GM23338 (cell line): ENCODE measurements at regions not wholly inside any gene's neighbourhood (a gene's known extent, or its start where the extent isn't known, plus 50 kb on each side); places are given as distances from the start of the nearest gene placed in this dataset.

ENCODE experiments used
- ATAC-seq: fragments of 200-7000 bp; cut with Tn5 transposase; 3 replicates; pipeline ENCODE4 v1.9.1; 2020
- DNase-seq: peaks from one replicate; pipeline ENCODE4 v3.0.0-alpha.2; 2015; ENCODE audit warnings: low spot score
- H2AFZ ChIP-seq: fragments of 200-600 bp; sonication (generic); 2 replicates; pipeline ENCODE4 v1.8.0; 2016; ENCODE audit warnings: antibody characterized with exemption, mild to moderate bottlenecking, moderate library complexity
- H3F3A ChIP-seq: fragments of 200-600 bp; sonication (generic); replicated peaks from 2 replicates; pipeline ENCODE4 v1.8.0; 2017; ENCODE audit warnings: antibody characterized with exemption, mixed run types, low read depth
- H3K27ac ChIP-seq: fragments of 200-600 bp; sonication (generic); 2 replicates; pipeline ENCODE4 v1.6.1; 2016; ENCODE audit warnings: low read depth
- H3K27me3 ChIP-seq: fragments of 200-600 bp; sonication (generic); 2 replicates; pipeline ENCODE4 v1.8.0; 2016; ENCODE audit warnings: mild to moderate bottlenecking, mixed run types, moderate library complexity; ENCODE audit not compliant: insufficient read depth
- H3K36me3 ChIP-seq: fragments of 200-600 bp; sonication (generic); 2 replicates; pipeline ENCODE4 v1.8.0; 2016; ENCODE audit warnings: mild to moderate bottlenecking; ENCODE audit not compliant: insufficient read depth
- H3K4me1 ChIP-seq: fragments of 200-600 bp; sonication (generic); 2 replicates; pipeline ENCODE4 v1.8.0; 2016; ENCODE audit warnings: mild to moderate bottlenecking, moderate library complexity; ENCODE audit not compliant: insufficient read depth
- H3K4me2 ChIP-seq: fragments of 200-600 bp; sonication (generic); 2 replicates; pipeline ENCODE4 v1.7.1; 2017; ENCODE audit warnings: mixed run types
- H3K4me3 ChIP-seq: fragments of 200-600 bp; sonication (generic); 2 replicates; pipeline ENCODE4 v1.6.1; 2016; ENCODE audit warnings: mixed run types
- H3K79me2 ChIP-seq: fragments of 200-600 bp; sonication (generic); replicated peaks from 2 replicates; pipeline ENCODE4 v1.8.0; 2017; ENCODE audit warnings: mild to moderate bottlenecking; ENCODE audit not compliant: insufficient read depth
- H3K9me2 ChIP-seq: fragments of 200-600 bp; sonication (generic); 2 replicates; pipeline ENCODE4 v1.8.0; 2017; ENCODE audit not compliant: insufficient read depth
- H4K20me1 ChIP-seq: fragments of 200-600 bp; sonication (generic); replicated peaks from 2 replicates; pipeline ENCODE4 v1.8.0; 2017; ENCODE audit warnings: mild to moderate bottlenecking; ENCODE audit not compliant: insufficient read depth
- H3K27ac Mint-ChIP-seq: 2 replicates; pipeline ENCODE4 v1.8.0; 2020; ENCODE audit warnings: inconsistent platforms, mild to moderate bottlenecking, moderate library complexity, mixed read lengths
- H3K27me3 Mint-ChIP-seq: 3 replicates; pipeline ENCODE4 v1.8.0; 2022; ENCODE audit warnings: low read depth, mild to moderate bottlenecking, moderate library complexity, mixed read lengths, inconsistent platforms; ENCODE audit not compliant: insufficient read depth, poor library complexity
- H3K36me3 Mint-ChIP-seq: 3 replicates; pipeline ENCODE4 v1.8.0; 2021; ENCODE audit warnings: low read depth, mild to moderate bottlenecking, inconsistent platforms, moderate library complexity, mixed read lengths
- H3K4me1 Mint-ChIP-seq: 3 replicates; pipeline ENCODE4 v1.8.0; 2020; ENCODE audit warnings: mild to moderate bottlenecking, inconsistent platforms, mixed read lengths
- H3K4me3 Mint-ChIP-seq: 3 replicates; pipeline ENCODE4 v1.8.0; 2021; ENCODE audit warnings: moderate library complexity, mild to moderate bottlenecking, inconsistent platforms, mixed read lengths
- H3K9me3 Mint-ChIP-seq: 3 replicates; pipeline ENCODE4 v1.8.0; 2020; ENCODE audit warnings: moderate library complexity, mild to moderate bottlenecking, inconsistent platforms, mixed read lengths
- NANOG ChIP-seq: IDR thresholded peaks from 2 replicates; pipeline ENCODE4 v1.6.1; 2016; ENCODE audit warnings: antibody characterized with exemption, borderline replicate concordance
- POLR2AphosphoS5 ChIP-seq: IDR thresholded peaks from 2 replicates; pipeline ENCODE4 v1.6.1; 2016; ENCODE audit warnings: antibody characterized with exemption, low read depth
- STAT1 ChIP-seq: IDR thresholded peaks from one replicate; pipeline ENCODE4 v1.6.1; 2016; ENCODE audit warnings: antibody characterized with exemption; ENCODE audit not compliant: unreplicated experiment
- ZNF331 ChIP-seq: fragments of 250-450 bp; sonication (Bioruptor Pico); IDR thresholded peaks from 2 replicates; pipeline ENCODE4 v1.5.0; 2020; ENCODE audit warnings: low read depth, mild to moderate bottlenecking, moderate library complexity
- TF ChIP-seq, protein P1 (sequence below): fragments of 250-450 bp; sonication (Bioruptor Pico); IDR thresholded peaks from 2 replicates; pipeline ENCODE4 v1.5.0; 2020; ENCODE audit warnings: mild to moderate bottlenecking, moderate library complexity
- TF ChIP-seq, protein P2 (sequence below): IDR thresholded peaks from 2 replicates; pipeline ENCODE4 v1.6.1; 2016; ENCODE audit warnings: antibody characterized with exemption
- TF ChIP-seq, protein P3 (sequence below), 2 experiments: fragments of 200-600 bp in 1 of 2; sonication (generic) in 1 of 2; conservative IDR thresholded peaks; 2 replicates each; pipeline versions ENCODE4 v1.5.1 to v1.6.1; 2016 to 2017; ENCODE audit warnings: antibody characterized with exemption in 2 of 2, low read depth in 2 of 2, mild to moderate bottlenecking in 2 of 2, moderate library complexity in 1 of 2

DNA sequence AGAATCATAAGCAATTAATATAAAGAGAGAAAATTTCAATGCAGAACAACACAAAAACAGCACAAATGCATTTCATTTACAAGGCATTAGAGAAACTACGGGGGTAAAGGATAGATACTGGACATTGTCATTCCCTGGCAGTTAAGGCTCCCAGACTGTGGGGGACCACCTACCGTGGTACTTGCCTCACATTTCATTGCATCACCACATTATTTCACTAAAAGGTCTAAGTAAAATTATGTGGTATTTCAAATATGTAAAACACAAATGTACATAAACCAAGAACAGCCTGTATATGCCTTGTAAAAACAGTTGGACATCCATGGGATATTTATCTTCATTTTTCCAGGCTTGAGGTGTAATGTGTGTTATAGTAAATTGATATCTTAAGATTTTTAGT, 571.2 kb upstream of the ZNF462 start (continued):
- TF ChIP-seq, protein P1, sequence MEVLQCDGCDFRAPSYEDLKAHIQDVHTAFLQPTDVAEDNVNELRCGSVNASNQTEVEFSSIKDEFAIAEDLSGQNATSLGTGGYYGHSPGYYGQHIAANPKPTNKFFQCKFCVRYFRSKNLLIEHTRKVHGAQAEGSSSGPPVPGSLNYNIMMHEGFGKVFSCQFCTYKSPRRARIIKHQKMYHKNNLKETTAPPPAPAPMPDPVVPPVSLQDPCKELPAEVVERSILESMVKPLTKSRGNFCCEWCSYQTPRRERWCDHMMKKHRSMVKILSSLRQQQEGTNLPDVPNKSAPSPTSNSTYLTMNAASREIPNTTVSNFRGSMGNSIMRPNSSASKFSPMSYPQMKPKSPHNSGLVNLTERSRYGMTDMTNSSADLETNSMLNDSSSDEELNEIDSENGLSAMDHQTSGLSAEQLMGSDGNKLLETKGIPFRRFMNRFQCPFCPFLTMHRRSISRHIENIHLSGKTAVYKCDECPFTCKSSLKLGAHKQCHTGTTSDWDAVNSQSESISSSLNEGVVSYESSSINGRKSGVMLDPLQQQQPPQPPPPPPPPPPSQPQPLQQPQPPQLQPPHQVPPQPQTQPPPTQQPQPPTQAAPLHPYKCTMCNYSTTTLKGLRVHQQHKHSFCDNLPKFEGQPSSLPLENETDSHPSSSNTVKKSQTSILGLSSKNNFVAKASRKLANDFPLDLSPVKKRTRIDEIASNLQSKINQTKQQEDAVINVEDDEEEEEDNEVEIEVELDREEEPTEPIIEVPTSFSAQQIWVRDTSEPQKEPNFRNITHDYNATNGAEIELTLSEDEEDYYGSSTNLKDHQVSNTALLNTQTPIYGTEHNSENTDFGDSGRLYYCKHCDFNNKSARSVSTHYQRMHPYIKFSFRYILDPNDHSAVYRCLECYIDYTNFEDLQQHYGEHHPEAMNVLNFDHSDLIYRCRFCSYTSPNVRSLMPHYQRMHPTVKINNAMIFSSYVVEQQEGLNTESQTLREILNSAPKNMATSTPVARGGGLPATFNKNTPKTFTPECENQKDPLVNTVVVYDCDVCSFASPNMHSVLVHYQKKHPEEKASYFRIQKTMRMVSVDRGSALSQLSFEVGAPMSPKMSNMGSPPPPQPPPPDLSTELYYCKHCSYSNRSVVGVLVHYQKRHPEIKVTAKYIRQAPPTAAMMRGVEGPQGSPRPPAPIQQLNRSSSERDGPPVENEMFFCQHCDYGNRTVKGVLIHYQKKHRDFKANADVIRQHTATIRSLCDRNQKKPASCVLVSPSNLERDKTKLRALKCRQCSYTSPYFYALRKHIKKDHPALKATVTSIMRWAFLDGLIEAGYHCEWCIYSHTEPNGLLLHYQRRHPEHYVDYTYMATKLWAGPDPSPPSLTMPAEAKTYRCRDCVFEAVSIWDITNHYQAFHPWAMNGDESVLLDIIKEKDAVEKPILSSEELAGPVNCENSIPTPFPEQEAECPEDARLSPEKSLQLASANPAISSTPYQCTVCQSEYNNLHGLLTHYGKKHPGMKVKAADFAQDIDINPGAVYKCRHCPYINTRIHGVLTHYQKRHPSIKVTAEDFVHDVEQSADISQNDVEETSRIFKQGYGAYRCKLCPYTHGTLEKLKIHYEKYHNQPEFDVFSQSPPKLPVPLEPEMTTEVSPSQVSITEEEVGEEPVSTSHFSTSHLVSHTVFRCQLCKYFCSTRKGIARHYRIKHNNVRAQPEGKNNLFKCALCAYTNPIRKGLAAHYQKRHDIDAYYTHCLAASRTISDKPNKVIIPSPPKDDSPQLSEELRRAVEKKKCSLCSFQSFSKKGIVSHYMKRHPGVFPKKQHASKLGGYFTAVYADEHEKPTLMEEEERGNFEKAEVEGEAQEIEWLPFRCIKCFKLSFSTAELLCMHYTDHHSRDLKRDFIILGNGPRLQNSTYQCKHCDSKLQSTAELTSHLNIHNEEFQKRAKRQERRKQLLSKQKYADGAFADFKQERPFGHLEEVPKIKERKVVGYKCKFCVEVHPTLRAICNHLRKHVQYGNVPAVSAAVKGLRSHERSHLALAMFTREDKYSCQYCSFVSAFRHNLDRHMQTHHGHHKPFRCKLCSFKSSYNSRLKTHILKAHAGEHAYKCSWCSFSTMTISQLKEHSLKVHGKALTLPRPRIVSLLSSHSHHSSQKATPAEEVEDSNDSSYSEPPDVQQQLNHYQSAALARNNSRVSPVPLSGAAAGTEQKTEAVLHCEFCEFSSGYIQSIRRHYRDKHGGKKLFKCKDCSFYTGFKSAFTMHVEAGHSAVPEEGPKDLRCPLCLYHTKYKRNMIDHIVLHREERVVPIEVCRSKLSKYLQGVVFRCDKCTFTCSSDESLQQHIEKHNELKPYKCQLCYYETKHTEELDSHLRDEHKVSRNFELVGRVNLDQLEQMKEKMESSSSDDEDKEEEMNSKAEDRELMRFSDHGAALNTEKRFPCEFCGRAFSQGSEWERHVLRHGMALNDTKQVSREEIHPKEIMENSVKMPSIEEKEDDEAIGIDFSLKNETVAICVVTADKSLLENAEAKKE = no peak
- no peak for TF ChIP-seq ZNF331 (CRISPR knock-in tag)

DNA sequence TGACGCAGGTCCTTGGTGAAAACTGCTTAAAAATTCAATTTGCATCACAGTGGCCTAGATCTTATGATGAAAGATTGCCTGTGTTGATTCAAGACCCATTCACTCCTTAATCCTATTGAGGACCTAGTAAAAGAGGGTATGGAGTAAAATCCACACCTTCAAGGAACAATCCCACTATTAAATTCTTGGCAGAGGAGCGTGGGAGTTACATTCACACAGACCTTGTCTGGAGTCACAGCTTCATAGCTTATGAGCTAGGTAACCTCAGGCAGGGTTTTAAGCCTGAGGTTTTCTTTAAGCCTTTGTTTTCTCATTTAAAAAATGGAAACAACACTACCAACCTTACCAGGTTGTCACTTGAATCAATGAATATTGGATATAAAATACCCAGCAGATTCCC, 566.5 kb upstream of the ZNF462 start:
- Histone ChIP-seq H2AFZ (no peak overlapping the region), H3K36me3 (no peaks in the 10 kb centered on the region), H3K4me1 (no peaks in the 10 kb centered on the region), H3K4me3 (no peak overlapping the region), H3F3A (no peaks in the 10 kb centered on the region), H3K79me2 (no peaks in the 10 kb centered on the region), H3K27ac (no peak overlapping the region), H4K20me1 (no peaks in the 10 kb centered on the region), H3K9me2 (0 out of 2 replicates have a peak, but pooled peaks cover 4% of the 10 kb centered on the region), H3K27me3 (no peaks in the 10 kb centered on the region), H3K4me2 (no peak overlapping the region)
- TF ChIP-seq POLR2AphosphoS5 (no peak), NANOG (no peak), STAT1 (no peak)
- H3K9me3 Mint-ChIP-seq = no peaks in the 10 kb centered on the region
- no peaks in the 10 kb centered on the region for H3K27me3 Mint-ChIP-seq
- ATAC-seq (no peak), DNase-seq (no peak)
- no peak overlapping the region for H3K27ac Mint-ChIP-seq
- no peaks in the 10 kb centered on the region for H3K4me1 Mint-ChIP-seq
- H3K4me3 Mint-ChIP-seq = no peak overlapping the region
- no peaks in the 10 kb centered on the region for H3K36me3 Mint-ChIP-seq

DNA sequence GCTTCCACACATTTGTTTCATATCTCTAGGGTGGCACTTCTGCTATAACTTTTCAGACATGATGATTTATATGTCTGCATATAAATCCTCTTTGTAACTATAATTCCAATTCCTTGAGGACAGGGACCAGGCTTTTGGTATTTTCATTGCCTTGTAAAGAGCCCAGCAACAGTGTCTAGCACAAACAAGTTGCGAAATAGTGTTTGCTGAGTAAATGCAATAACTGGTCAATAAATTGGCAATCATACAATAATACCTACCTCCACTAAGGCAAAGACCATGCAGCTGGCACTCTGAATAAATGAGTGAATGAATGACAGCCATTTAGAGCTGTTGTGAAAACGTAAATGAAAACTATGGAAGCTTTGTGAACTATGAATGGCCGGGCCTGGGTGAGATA, 564.0 kb upstream of the ZNF462 start:
- Histone ChIP-seq H3K4me3 (no peak overlapping the region), H3K4me1 (no peaks in the 10 kb centered on the region), H3K79me2 (no peaks in the 10 kb centered on the region), H3K4me2 (no peak overlapping the region), H2AFZ (no peak overlapping the region), H3K27ac (no peak overlapping the region), H3K9me2 (no peaks in the 10 kb centered on the region), H3F3A (no peaks in the 10 kb centered on the region), H3K36me3 (no peaks in the 10 kb centered on the region), H3K27me3 (no peaks in the 10 kb centered on the region), H4K20me1 (no peaks in the 10 kb centered on the region)
- Mint-ChIP-seq H3K27ac (no peak overlapping the region), H3K36me3 (no peaks in the 10 kb centered on the region), H3K27me3 (no peaks in the 10 kb centered on the region), H3K9me3 (no peaks in the 10 kb centered on the region), H3K4me1 (no peaks in the 10 kb centered on the region), H3K4me3 (no peak overlapping the region)
- DNase-seq (no peak), ATAC-seq (no peak)
- TF ChIP-seq, protein P2, sequence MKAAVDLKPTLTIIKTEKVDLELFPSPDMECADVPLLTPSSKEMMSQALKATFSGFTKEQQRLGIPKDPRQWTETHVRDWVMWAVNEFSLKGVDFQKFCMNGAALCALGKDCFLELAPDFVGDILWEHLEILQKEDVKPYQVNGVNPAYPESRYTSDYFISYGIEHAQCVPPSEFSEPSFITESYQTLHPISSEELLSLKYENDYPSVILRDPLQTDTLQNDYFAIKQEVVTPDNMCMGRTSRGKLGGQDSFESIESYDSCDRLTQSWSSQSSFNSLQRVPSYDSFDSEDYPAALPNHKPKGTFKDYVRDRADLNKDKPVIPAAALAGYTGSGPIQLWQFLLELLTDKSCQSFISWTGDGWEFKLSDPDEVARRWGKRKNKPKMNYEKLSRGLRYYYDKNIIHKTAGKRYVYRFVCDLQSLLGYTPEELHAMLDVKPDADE = no peak
- TF ChIP-seq, protein P3, sequence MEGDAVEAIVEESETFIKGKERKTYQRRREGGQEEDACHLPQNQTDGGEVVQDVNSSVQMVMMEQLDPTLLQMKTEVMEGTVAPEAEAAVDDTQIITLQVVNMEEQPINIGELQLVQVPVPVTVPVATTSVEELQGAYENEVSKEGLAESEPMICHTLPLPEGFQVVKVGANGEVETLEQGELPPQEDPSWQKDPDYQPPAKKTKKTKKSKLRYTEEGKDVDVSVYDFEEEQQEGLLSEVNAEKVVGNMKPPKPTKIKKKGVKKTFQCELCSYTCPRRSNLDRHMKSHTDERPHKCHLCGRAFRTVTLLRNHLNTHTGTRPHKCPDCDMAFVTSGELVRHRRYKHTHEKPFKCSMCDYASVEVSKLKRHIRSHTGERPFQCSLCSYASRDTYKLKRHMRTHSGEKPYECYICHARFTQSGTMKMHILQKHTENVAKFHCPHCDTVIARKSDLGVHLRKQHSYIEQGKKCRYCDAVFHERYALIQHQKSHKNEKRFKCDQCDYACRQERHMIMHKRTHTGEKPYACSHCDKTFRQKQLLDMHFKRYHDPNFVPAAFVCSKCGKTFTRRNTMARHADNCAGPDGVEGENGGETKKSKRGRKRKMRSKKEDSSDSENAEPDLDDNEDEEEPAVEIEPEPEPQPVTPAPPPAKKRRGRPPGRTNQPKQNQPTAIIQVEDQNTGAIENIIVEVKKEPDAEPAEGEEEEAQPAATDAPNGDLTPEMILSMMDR (conservative IDR thresholded peaks at IDR 0.05; ENCODE audit: low read depth in 2 of 2) = no peak
- TF ChIP-seq POLR2AphosphoS5 = no peak
